HL-60 (cell line): ENCODE measurements at regions not wholly inside any gene's neighbourhood (a gene's known extent, or its start where the extent isn't known, plus 50 kb on each side); places are given as distances from the start of the nearest gene placed in this dataset.

Source experiments
- GABPA ChIP-seq: IDR thresholded peaks from 2 replicates; pipeline ENCODE4 v1.6.1; 2012; ENCODE audit warnings: low read depth
- POLR2AphosphoS5 ChIP-seq: IDR thresholded peaks from 2 replicates; pipeline ENCODE4 v1.6.1; 2012; ENCODE audit warnings: low read depth
- TF ChIP-seq, protein P1 (sequence below): IDR thresholded peaks from one replicate; pipeline ENCODE4 v1.5.1; 2011; ENCODE audit warnings: low read length, control low read depth, inconsistent platforms; ENCODE audit not compliant: insufficient read depth
- TF ChIP-seq, protein P2 (sequence below): IDR thresholded peaks from 2 replicates; pipeline ENCODE4 v1.6.1; 2012; ENCODE audit warnings: low read depth; ENCODE audit not compliant: insufficient replicate concordance

DNA sequence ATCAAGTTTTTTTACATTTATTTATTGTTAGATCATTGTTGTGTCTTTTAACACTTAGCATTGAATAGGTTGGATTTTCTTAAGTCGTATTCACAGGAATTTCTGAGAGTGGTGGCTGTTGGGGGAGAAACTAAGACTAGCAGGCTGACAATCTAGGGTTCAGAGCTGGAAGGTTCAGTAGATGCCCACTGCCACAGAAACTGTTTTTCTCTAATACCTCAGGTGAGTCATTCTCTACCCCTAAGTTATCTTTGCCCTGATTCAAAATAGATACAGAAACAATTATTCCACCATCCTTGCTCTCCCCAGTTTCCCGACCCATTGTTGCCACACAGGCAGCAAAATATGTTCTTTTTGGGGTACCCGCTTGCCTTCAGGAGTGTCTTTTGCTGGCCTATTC, 870.8 kb upstream of the ID2 start:
- TF ChIP-seq, protein P1, sequence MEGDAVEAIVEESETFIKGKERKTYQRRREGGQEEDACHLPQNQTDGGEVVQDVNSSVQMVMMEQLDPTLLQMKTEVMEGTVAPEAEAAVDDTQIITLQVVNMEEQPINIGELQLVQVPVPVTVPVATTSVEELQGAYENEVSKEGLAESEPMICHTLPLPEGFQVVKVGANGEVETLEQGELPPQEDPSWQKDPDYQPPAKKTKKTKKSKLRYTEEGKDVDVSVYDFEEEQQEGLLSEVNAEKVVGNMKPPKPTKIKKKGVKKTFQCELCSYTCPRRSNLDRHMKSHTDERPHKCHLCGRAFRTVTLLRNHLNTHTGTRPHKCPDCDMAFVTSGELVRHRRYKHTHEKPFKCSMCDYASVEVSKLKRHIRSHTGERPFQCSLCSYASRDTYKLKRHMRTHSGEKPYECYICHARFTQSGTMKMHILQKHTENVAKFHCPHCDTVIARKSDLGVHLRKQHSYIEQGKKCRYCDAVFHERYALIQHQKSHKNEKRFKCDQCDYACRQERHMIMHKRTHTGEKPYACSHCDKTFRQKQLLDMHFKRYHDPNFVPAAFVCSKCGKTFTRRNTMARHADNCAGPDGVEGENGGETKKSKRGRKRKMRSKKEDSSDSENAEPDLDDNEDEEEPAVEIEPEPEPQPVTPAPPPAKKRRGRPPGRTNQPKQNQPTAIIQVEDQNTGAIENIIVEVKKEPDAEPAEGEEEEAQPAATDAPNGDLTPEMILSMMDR = no peak
- TF ChIP-seq POLR2AphosphoS5 (no peak), GABPA (no peak)
- TF ChIP-seq, protein P2, sequence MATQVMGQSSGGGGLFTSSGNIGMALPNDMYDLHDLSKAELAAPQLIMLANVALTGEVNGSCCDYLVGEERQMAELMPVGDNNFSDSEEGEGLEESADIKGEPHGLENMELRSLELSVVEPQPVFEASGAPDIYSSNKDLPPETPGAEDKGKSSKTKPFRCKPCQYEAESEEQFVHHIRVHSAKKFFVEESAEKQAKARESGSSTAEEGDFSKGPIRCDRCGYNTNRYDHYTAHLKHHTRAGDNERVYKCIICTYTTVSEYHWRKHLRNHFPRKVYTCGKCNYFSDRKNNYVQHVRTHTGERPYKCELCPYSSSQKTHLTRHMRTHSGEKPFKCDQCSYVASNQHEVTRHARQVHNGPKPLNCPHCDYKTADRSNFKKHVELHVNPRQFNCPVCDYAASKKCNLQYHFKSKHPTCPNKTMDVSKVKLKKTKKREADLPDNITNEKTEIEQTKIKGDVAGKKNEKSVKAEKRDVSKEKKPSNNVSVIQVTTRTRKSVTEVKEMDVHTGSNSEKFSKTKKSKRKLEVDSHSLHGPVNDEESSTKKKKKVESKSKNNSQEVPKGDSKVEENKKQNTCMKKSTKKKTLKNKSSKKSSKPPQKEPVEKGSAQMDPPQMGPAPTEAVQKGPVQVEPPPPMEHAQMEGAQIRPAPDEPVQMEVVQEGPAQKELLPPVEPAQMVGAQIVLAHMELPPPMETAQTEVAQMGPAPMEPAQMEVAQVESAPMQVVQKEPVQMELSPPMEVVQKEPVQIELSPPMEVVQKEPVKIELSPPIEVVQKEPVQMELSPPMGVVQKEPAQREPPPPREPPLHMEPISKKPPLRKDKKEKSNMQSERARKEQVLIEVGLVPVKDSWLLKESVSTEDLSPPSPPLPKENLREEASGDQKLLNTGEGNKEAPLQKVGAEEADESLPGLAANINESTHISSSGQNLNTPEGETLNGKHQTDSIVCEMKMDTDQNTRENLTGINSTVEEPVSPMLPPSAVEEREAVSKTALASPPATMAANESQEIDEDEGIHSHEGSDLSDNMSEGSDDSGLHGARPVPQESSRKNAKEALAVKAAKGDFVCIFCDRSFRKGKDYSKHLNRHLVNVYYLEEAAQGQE = no peak
